Liver (tissue), 7 donors: ENCODE measurements at regions not wholly inside any gene's neighbourhood (a gene's known extent, or its start where the extent isn't known, plus 50 kb on each side); places are given as distances from the start of the nearest gene placed in this dataset.
"Not testable (repeated sequence)": the region's sequence is repeated elsewhere in the genome, so short reads cannot be mapped to it uniquely, and the experiment has no call there.

Experiments used
- DNase-seq: peaks from one replicate; pipeline ENCODE4 v3.0.0-alpha.2; 2017; ENCODE audit warnings: low spot score
- H3K27ac ChIP-seq, 2 donors: one replicate each; pipeline ENCODE4 v1.7.0; 2013; ENCODE audit warnings: inconsistent platforms in 2 of 2, low read length in 2 of 2, control low read depth in 1 of 2, low read depth in 1 of 2, mild to moderate bottlenecking in 1 of 2
- H3K27me3 ChIP-seq, 4 donors: one replicate each; pipeline versions ENCODE4 v1.6.1 to v1.7.0; 2013; ENCODE audit warnings: low read length in 3 of 4, inconsistent platforms in 1 of 4, mild to moderate bottlenecking in 1 of 4, moderate library complexity in 1 of 4; ENCODE audit not compliant: control insufficient read depth in 4 of 4, insufficient read depth in 4 of 4
- H3K36me3 ChIP-seq, 4 donors: one replicate each; pipeline versions ENCODE4 v1.6.1 to v1.7.0; 2013; ENCODE audit warnings: low read length in 3 of 4, mild to moderate bottlenecking in 3 of 4, low read depth in 1 of 4, moderate library complexity in 1 of 4; ENCODE audit not compliant: control insufficient read depth in 4 of 4, insufficient read depth in 3 of 4
- H3K4me1 ChIP-seq, 4 donors: one replicate each; pipeline versions ENCODE4 v1.6.1 to v1.7.0; 2013; ENCODE audit warnings: low read length in 3 of 4, mild to moderate bottlenecking in 3 of 4, moderate library complexity in 1 of 4; ENCODE audit not compliant: control insufficient read depth in 4 of 4, insufficient read depth in 4 of 4
- H3K4me3 ChIP-seq, 3 donors: one replicate each; pipeline versions ENCODE4 v1.6.1 to v1.7.0; 2013; ENCODE audit warnings: low read length in 3 of 3, control low read depth in 1 of 3, low read depth in 1 of 3, mild to moderate bottlenecking in 1 of 3
- H3K9ac ChIP-seq, 2 donors: one replicate each; pipeline ENCODE4 v1.7.0; 2013; ENCODE audit warnings: low read length in 2 of 2, mild to moderate bottlenecking in 2 of 2, moderate library complexity in 2 of 2, control low read depth in 1 of 2, low read depth in 1 of 2
- H3K9me3 ChIP-seq, 4 donors: one replicate each; pipeline versions ENCODE4 v1.6.1 to v1.7.0; 2013; ENCODE audit warnings: low read length in 3 of 4; ENCODE audit not compliant: control insufficient read depth in 4 of 4
- ATF3 ChIP-seq: IDR thresholded peaks from 2 replicates; pipeline ENCODE4 v1.6.1; 2016; ENCODE audit warnings: antibody characterized with exemption
- EGR1 ChIP-seq, 2 donors: IDR thresholded peaks; 2 replicates each; pipeline ENCODE4 v1.6.1; 2016 to 2018; ENCODE audit warnings: antibody characterized with exemption in 2 of 2, low read depth in 2 of 2
- FOXA1 ChIP-seq: IDR thresholded peaks from 2 replicates; pipeline ENCODE4 v1.6.1; 2016; ENCODE audit warnings: antibody characterized with exemption
- FOXA2 ChIP-seq: IDR thresholded peaks from 2 replicates; pipeline ENCODE4 v1.6.1; 2016; ENCODE audit warnings: antibody characterized with exemption
- GABPA ChIP-seq, 2 donors: IDR thresholded peaks in 1 of 2; conservative IDR thresholded peaks in 1 of 2; 2 replicates each; pipeline ENCODE4 v1.6.1; 2016; ENCODE audit warnings: antibody characterized with exemption in 2 of 2, mild to moderate bottlenecking in 1 of 2, moderate library complexity in 1 of 2
- HNF4A ChIP-seq, 2 donors: conservative IDR thresholded peaks; 2 replicates each; pipeline ENCODE4 v1.6.1; 2016; ENCODE audit warnings: antibody characterized with exemption in 2 of 2, mild to moderate bottlenecking in 2 of 2
- JUND ChIP-seq, 2 donors: IDR thresholded peaks; 2 replicates each; pipeline ENCODE4 v1.6.1; 2016; ENCODE audit warnings: antibody characterized with exemption in 2 of 2
- RAD21 ChIP-seq, 2 donors: IDR thresholded peaks; 2 replicates each; pipeline ENCODE4 v1.6.1; 2016; ENCODE audit warnings: antibody characterized with exemption in 2 of 2, mild to moderate bottlenecking in 2 of 2
- REST ChIP-seq: IDR thresholded peaks from 2 replicates; pipeline ENCODE4 v1.6.1; 2016; ENCODE audit warnings: antibody characterized with exemption, mild to moderate bottlenecking
- RXRA ChIP-seq, 2 donors: IDR thresholded peaks; 2 replicates each; pipeline ENCODE4 v1.6.1; 2017 to 2018; ENCODE audit warnings: antibody characterized with exemption in 2 of 2, mild to moderate bottlenecking in 1 of 2
- SP1 ChIP-seq: IDR thresholded peaks from 2 replicates; pipeline ENCODE4 v1.6.1; 2018; ENCODE audit warnings: antibody characterized with exemption, mild to moderate bottlenecking
- ZBTB33 ChIP-seq: IDR thresholded peaks from 2 replicates; pipeline ENCODE4 v1.6.1; 2016; ENCODE audit warnings: antibody characterized with exemption
- WGBS: extraction: QIAGEN DNeasy Blood & Tissue Kit; methylation state at CpG from one replicate; pipeline ENCODE4 v1.1.7; 2013; 5-methylcytosine and 5-hydroxymethylcytosine counted together
- donor health status: healthy.
- donor health status: healthy.
- donor health status: healthy.
- donor health status: healthy.

GRCh38 chr7:24115661-24116060 is 168.3 kb upstream of the NPY start:
- H3K4me3 ChIP-seq, result no peak overlapping the region
- H3K36me3 ChIP-seq, result no peaks in the 10 kb centered on the region
- WGBS, result 82% methylated on average over 3 of the region's 3 CpGs
- H3K4me1 ChIP-seq, result no peaks in the 10 kb centered on the region
- H3K27ac ChIP-seq, result no peak overlapping the region
- no peak for DNase-seq
- H3K9ac ChIP-seq, result no peak overlapping the region
- peaks cover 0 to 3% (median 0%) of the 10 kb centered on the region in 4 donors for H3K27me3 ChIP-seq
- no peaks in the 10 kb centered on the region for H3K9me3 ChIP-seq
- no peak for TF ChIP-seq HNF4A (conservative IDR thresholded peaks at IDR 0.05)

- 80% methylated on average over 7 of the region's 7 CpGs for WGBS
- H3K27me3 ChIP-seq, result not testable (repeated sequence)
These were observed 166.0 kb upstream of the NPY start for GRCh38 chr7:24117903-24118499.

GRCh38 chr7:24119852-24120251 is 164.1 kb upstream of the NPY start:
- no peak for TF ChIP-seq FOXA1
- TF ChIP-seq FOXA2, result no peak
- TF ChIP-seq RXRA (IDR thresholded peaks at IDR 0.05), result no peak
- TF ChIP-seq ZBTB33, result no peak
- TF ChIP-seq GABPA (IDR thresholded peaks at IDR 0.05 in 1 of 2, conservative IDR thresholded peaks at IDR 0.05 in 1 of 2), result no peak
- TF ChIP-seq ATF3, result no peak
- TF ChIP-seq RAD21 (IDR thresholded peaks at IDR 0.05), result no peak
- TF ChIP-seq SP1, result no peak
- no peak for TF ChIP-seq JUND (IDR thresholded peaks at IDR 0.05)
- TF ChIP-seq REST, result no peak
- no peak for TF ChIP-seq EGR1 (IDR thresholded peaks at IDR 0.05; ENCODE audit: low read depth in 2 of 2)
- WGBS, result 76% methylated on average over 5 of the region's 5 CpGs
- no peak overlapping the region for H3K27ac ChIP-seq

More at GRCh38 chr7:24117903-24118499, 166.0 kb upstream of the NPY start:
- H3K4me3 ChIP-seq, H3K27ac ChIP-seq, H3K9ac ChIP-seq, DNase-seq, H3K9me3 ChIP-seq, H3K4me1 ChIP-seq, H3K36me3 ChIP-seq: not testable (repeated sequence)

More at GRCh38 chr7:24119852-24120251, 164.1 kb upstream of the NPY start:
- Histone ChIP-seq H3K9ac (no peak overlapping the region), H3K4me3 (no peak overlapping the region), H3K4me1 (no peaks in the 10 kb centered on the region), H3K36me3 (no peaks in the 10 kb centered on the region), H3K27me3 (peaks cover 0 to 3% (median 0%) of the 10 kb centered on the region in 4 donors), H3K9me3 (no peaks in the 10 kb centered on the region)
- DNase-seq, result no peak
